IMR-90 (cell line): ENCODE measurements at regions not wholly inside any gene's neighbourhood (a gene's known extent, or its start where the extent isn't known, plus 50 kb on each side); places are given as distances from the start of the nearest gene placed in this dataset.

Experiments used
- ATAC-seq: fragments of 200-7000 bp; cut with Tn5 transposase; 2 replicates; pipeline ENCODE4 v1.9.1; 2020; ENCODE audit warnings: low read depth, mild to moderate bottlenecking, moderate library complexity
- BruUV-seq: library from RNA; stranded (reverse); fragments of 400-500 nt; replicated peaks from 2 replicates; lab custom pipeline; 2021; lab: Mats Ljungman, UMichigan
- CTCF ChIA-PET: fragments of 300-600 bp; formaldehyde crosslinking; extraction: SDS; loops from one replicate; lab custom pipeline; 2021; ENCODE audit warnings: antibody characterized with exemption; lab: Yijun Ruan, JAX
- POLR2A ChIA-PET: fragments of 300-600 bp; sonication (Branson Sonifier 250); formaldehyde crosslinking; loops from one replicate; lab custom pipeline; 2022; ENCODE audit warnings: antibody characterized with exemption; ENCODE audit not compliant: unreplicated experiment; lab: Charles Lee
- DNase-seq: peaks from one replicate; pipeline ENCODE4 v3.0.0; 2013
- H2AFZ ChIP-seq: replicated peaks from 2 replicates; pipeline ENCODE3; 2013; ENCODE audit warnings: low read length, mild to moderate bottlenecking; ENCODE audit not compliant: poor library complexity
- H2AK5ac ChIP-seq: 2 replicates; pipeline ENCODE4 v1.6.1; 2013; ENCODE audit warnings: low read depth, low read length, inconsistent platforms
- H2AK9ac ChIP-seq: replicated peaks from 2 replicates; pipeline ENCODE3; 2013; ENCODE audit warnings: mild to moderate bottlenecking, low read depth, low read length, moderate library complexity; ENCODE audit not compliant: poor library complexity
- H2BK120ac ChIP-seq: 2 replicates; pipeline ENCODE4 v1.6.1; 2013; ENCODE audit warnings: low read depth, low read length, inconsistent platforms
- H2BK15ac ChIP-seq: 3 replicates; pipeline ENCODE4 v1.6.1; 2013; ENCODE audit warnings: low read depth, low read length, inconsistent platforms
- H2BK20ac ChIP-seq: 2 replicates; pipeline ENCODE4 v1.6.1; 2013; ENCODE audit warnings: low read depth, mild to moderate bottlenecking, inconsistent platforms, low read length, moderate library complexity
- H2BK5ac ChIP-seq: 2 replicates; pipeline ENCODE4 v1.6.1; 2013; ENCODE audit warnings: mild to moderate bottlenecking, low read depth, low read length, inconsistent platforms; ENCODE audit not compliant: poor library complexity, severe bottlenecking
- H3K14ac ChIP-seq: replicated peaks from 2 replicates; pipeline ENCODE4 v1.6.1; 2013; ENCODE audit warnings: low read depth, low read length, inconsistent platforms
- H3K18ac ChIP-seq: 2 replicates; pipeline ENCODE4 v1.6.1; 2013; ENCODE audit warnings: low read depth, low read length, control low read depth
- H3K23ac ChIP-seq: 2 replicates; pipeline ENCODE4 v1.6.1; 2013; ENCODE audit warnings: low read depth, low read length, inconsistent platforms
- H3K27ac ChIP-seq: 2 replicates; pipeline ENCODE4 v1.5.1; 2013; ENCODE audit warnings: mild to moderate bottlenecking, control low read depth, low read length; ENCODE audit not compliant: insufficient read depth
- H3K27me3 ChIP-seq: 2 replicates; pipeline ENCODE4 v1.6.1; 2013; ENCODE audit warnings: low read length; ENCODE audit not compliant: control insufficient read depth, insufficient read depth
- H3K36me3 ChIP-seq: 2 replicates; pipeline ENCODE4 v1.6.1; 2013; ENCODE audit warnings: low read length, mixed read lengths; ENCODE audit not compliant: control insufficient read depth, insufficient read depth
- H3K4ac ChIP-seq: 2 replicates; pipeline ENCODE4 v1.6.1; 2013; ENCODE audit warnings: low read depth, low read length, inconsistent platforms
- H3K4me1 ChIP-seq: 2 replicates; pipeline ENCODE4 v1.6.1; 2013; ENCODE audit warnings: low read length, mixed read lengths; ENCODE audit not compliant: control insufficient read depth, insufficient read depth
- H3K4me2 ChIP-seq: 2 replicates; pipeline ENCODE4 v1.6.1; 2013; ENCODE audit warnings: low read depth, mild to moderate bottlenecking, control low read depth, low read length, moderate library complexity
- H3K4me3 ChIP-seq: 2 replicates; pipeline ENCODE4 v1.5.1; 2013; ENCODE audit warnings: low read depth, mild to moderate bottlenecking, control low read depth, low read length, moderate library complexity; ENCODE audit not compliant: insufficient read depth
- H3K56ac ChIP-seq: 2 replicates; pipeline ENCODE4 v1.6.1; 2013; ENCODE audit warnings: low read length, inconsistent platforms; ENCODE audit not compliant: insufficient read depth; ENCODE audit errors: extremely low read depth
- H3K79me1 ChIP-seq, 2 experiments: 2 replicates each; pipeline ENCODE4 v1.6.1; 2013; ENCODE audit warnings: low read length in 2 of 2, inconsistent platforms in 1 of 2, low read depth in 1 of 2
- H3K9ac ChIP-seq: 2 replicates; pipeline ENCODE4 v1.6.1; 2013; ENCODE audit warnings: low read depth, low read length, control low read depth
- H3K9me1 ChIP-seq: 2 replicates; pipeline ENCODE4 v1.6.1; 2013; ENCODE audit warnings: low read length, inconsistent platforms; ENCODE audit not compliant: insufficient read depth
- H3K9me3 ChIP-seq: 2 replicates; pipeline ENCODE4 v1.6.1; 2013; ENCODE audit warnings: low read length; ENCODE audit not compliant: control insufficient read depth, insufficient read depth
- H4K20me1 ChIP-seq: 2 replicates; pipeline ENCODE4 v1.6.1; 2013; ENCODE audit warnings: low read length, inconsistent platforms; ENCODE audit not compliant: insufficient read depth
- H4K5ac ChIP-seq: 2 replicates; pipeline ENCODE4 v1.6.1; 2013; ENCODE audit warnings: mild to moderate bottlenecking, low read depth, low read length, control low read depth
- H4K8ac ChIP-seq, 2 experiments: 2 replicates each; pipeline ENCODE4 v1.6.1; 2013; ENCODE audit warnings: low read depth in 2 of 2, low read length in 2 of 2, control low read depth in 1 of 2, inconsistent platforms in 1 of 2
- H4K91ac ChIP-seq: 2 replicates; pipeline ENCODE4 v1.6.1; 2013; ENCODE audit warnings: low read depth, low read length, inconsistent platforms; ENCODE audit not compliant: insufficient read depth
- BHLHE40 ChIP-seq: fragments of 150-350 bp; IDR thresholded peaks from 2 replicates; pipeline ENCODE4 v1.6.1; 2016; ENCODE audit warnings: mild to moderate bottlenecking, low read depth, low read length
- CEBPB ChIP-seq: IDR thresholded peaks from 2 replicates; pipeline ENCODE4 v1.6.1; 2012; ENCODE audit warnings: low read depth, low read length, improper control_type of control experiment
- CHD1 ChIP-seq: IDR thresholded peaks from 2 replicates; pipeline ENCODE4 v1.6.1; 2012; ENCODE audit warnings: low read depth, low read length, improper control_type of control experiment
- FOS ChIP-seq: fragments of 150-350 bp; IDR thresholded peaks from 2 replicates; pipeline ENCODE4 v1.6.1; 2016; ENCODE audit warnings: low read depth, low read length
- MAFK ChIP-seq: IDR thresholded peaks from 2 replicates; pipeline ENCODE4 v1.6.1; 2012; ENCODE audit warnings: low read depth, low read length, improper control_type of control experiment
- MAZ ChIP-seq: IDR thresholded peaks from 2 replicates; pipeline ENCODE4 v1.6.1; 2012; ENCODE audit warnings: low read depth, mild to moderate bottlenecking, low read length, improper control_type of control experiment, moderate library complexity, borderline replicate concordance
- MXI1 ChIP-seq: IDR thresholded peaks from 2 replicates; pipeline ENCODE4 v1.6.1; 2012; ENCODE audit warnings: low read depth, mild to moderate bottlenecking, low read length, moderate library complexity, borderline replicate concordance
- NFE2L2 ChIP-seq: fragments of 150-350 bp; IDR thresholded peaks from 2 replicates; pipeline ENCODE4 v1.6.1; 2016; ENCODE audit warnings: low read depth, mild to moderate bottlenecking, low read length
- RAD21 ChIP-seq: IDR thresholded peaks from 2 replicates; pipeline ENCODE4 v1.6.1; 2012; ENCODE audit warnings: low read length, improper control_type of control experiment
- RCOR1 ChIP-seq: IDR thresholded peaks from 2 replicates; pipeline ENCODE4 v1.6.1; 2012; ENCODE audit warnings: mild to moderate bottlenecking, low read length, improper control_type of control experiment; ENCODE audit not compliant: insufficient replicate concordance
- SMC3 ChIP-seq: fragments of 150-350 bp; IDR thresholded peaks from 2 replicates; pipeline ENCODE4 v1.6.1; 2016; ENCODE audit warnings: low read depth, mild to moderate bottlenecking, antibody characterized with exemption, low read length, moderate library complexity
- whole genome bisulfite sequencing, 2 experiments: methylation state at CpG; one replicate each; pipeline versions ENCODE4 v1.1.5 to v1.1.7; 2013; ENCODE audit warnings: missing lambda C conversion rate in 2 of 2; ENCODE audit not compliant: insufficient read length in 1 of 2; ENCODE audit errors: extremely low coverage in 2 of 2; 5-methylcytosine and 5-hydroxymethylcytosine counted together
- dilution Hi-C: fragments of 300-500 bp; cut with HindIII; formaldehyde crosslinking; loops from one replicate; pipeline ENCODE4 v1.14.3; 2018; ENCODE audit warnings: low sequenced_read_pairs; ENCODE audit not compliant: unreplicated experiment
- in situ Hi-C: fragments of 300-500 bp; cut with MboI; formaldehyde crosslinking; loops from 3 replicates; pipeline ENCODE4 v1.14.3; 2019; ENCODE audit warnings: low sequenced_read_pairs, inconsistent platforms, mixed read lengths
- intact Hi-C: fragments of 100-400 bp; cut with micrococcal nuclease; formaldehyde crosslinking; loops from 2 replicates; pipeline ENCODE4 v1.10.0; 2022
- TF ChIP-seq, protein P1 (sequence below): conservative IDR thresholded peaks from 2 replicates; pipeline ENCODE4 v1.5.1; 2012; ENCODE audit warnings: mild to moderate bottlenecking, low read depth, low read length, improper control_type of control experiment
- TF ChIP-seq, protein P2 (sequence below): fragments of 150-350 bp; IDR thresholded peaks from 2 replicates; pipeline ENCODE4 v1.6.1; 2017; ENCODE audit warnings: mild to moderate bottlenecking, antibody characterized with exemption, low read length, low read depth

DNA sequence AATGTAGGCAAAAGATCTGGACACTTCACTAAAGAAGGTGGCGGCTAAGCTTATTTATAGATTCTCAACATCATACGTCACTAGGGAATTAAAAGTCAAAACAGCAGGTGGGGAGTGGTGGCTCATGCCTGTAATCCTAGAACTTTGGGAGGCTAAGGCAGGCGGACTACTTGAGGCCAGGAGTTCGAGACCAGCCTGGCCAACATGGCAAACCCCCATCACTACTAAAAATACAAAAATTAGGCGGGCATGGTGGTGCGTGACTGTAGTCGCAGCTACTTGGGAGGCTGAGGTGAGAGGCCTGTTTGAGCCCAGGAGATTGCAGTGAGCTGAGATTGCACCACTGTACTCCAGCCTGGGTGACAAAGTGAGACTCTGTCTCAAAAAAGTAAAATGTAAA is 74.6 kb downstream of the GPX5 start:
- WGBS, 2 experiments, result no CpG with 5 or more reads among the region's 7 CpGs
- no peak overlapping the region for H3K4ac ChIP-seq
- H3K4me1 ChIP-seq, result no peaks in the 10 kb centered on the region
- no peak overlapping the region for H4K91ac ChIP-seq
- H3K56ac ChIP-seq, result no peak overlapping the region
- H3K4me2 ChIP-seq, result no peak overlapping the region
- H2BK5ac ChIP-seq, result no peak overlapping the region
- TF ChIP-seq, protein P1, sequence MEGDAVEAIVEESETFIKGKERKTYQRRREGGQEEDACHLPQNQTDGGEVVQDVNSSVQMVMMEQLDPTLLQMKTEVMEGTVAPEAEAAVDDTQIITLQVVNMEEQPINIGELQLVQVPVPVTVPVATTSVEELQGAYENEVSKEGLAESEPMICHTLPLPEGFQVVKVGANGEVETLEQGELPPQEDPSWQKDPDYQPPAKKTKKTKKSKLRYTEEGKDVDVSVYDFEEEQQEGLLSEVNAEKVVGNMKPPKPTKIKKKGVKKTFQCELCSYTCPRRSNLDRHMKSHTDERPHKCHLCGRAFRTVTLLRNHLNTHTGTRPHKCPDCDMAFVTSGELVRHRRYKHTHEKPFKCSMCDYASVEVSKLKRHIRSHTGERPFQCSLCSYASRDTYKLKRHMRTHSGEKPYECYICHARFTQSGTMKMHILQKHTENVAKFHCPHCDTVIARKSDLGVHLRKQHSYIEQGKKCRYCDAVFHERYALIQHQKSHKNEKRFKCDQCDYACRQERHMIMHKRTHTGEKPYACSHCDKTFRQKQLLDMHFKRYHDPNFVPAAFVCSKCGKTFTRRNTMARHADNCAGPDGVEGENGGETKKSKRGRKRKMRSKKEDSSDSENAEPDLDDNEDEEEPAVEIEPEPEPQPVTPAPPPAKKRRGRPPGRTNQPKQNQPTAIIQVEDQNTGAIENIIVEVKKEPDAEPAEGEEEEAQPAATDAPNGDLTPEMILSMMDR, result no peak
- no peak for TF ChIP-seq SMC3
- TF ChIP-seq CEBPB, result no peak
- no peak for TF ChIP-seq MAZ
- TF ChIP-seq NFE2L2, result no peak
- no peak for TF ChIP-seq RCOR1
- TF ChIP-seq FOS, result no peak
- TF ChIP-seq, protein P2, sequence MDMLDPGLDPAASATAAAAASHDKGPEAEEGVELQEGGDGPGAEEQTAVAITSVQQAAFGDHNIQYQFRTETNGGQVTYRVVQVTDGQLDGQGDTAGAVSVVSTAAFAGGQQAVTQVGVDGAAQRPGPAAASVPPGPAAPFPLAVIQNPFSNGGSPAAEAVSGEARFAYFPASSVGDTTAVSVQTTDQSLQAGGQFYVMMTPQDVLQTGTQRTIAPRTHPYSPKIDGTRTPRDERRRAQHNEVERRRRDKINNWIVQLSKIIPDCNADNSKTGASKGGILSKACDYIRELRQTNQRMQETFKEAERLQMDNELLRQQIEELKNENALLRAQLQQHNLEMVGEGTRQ, result no peak
- TF ChIP-seq MAFK, result no peak
- TF ChIP-seq MXI1, result no peak
- no peak for TF ChIP-seq CHD1
- no peak for TF ChIP-seq BHLHE40
- TF ChIP-seq RAD21, result no peak
- H3K14ac ChIP-seq, result no peak overlapping the region
- intact Hi-C loops (no loop called here), in situ Hi-C loops (no loop called here), dilution Hi-C loops (no loop called here)
- POLR2A ChIA-PET, result no interaction called here
- ATAC-seq, result no peak
- no peaks in the 10 kb centered on the region for H3K36me3 ChIP-seq
- H2AFZ ChIP-seq, result no peak overlapping the region
- no peaks in the 10 kb centered on the region for H3K79me1 ChIP-seq
- no TSS peak for BruUV-seq
- no peak overlapping the region for H3K9ac ChIP-seq
- no peak overlapping the region for H2AK5ac ChIP-seq
- H3K27me3 ChIP-seq, result no peaks in the 10 kb centered on the region
- H3K9me1 ChIP-seq, result no peaks in the 10 kb centered on the region
- H3K4me3 ChIP-seq, result no peak overlapping the region
- no peak overlapping the region for H2AK9ac ChIP-seq
- H4K5ac ChIP-seq, result no peak overlapping the region
- H2BK20ac ChIP-seq, result no peak overlapping the region
- CTCF ChIA-PET, result no interaction called here
- no peak overlapping the region for H2BK120ac ChIP-seq
- no peak overlapping the region for H4K8ac ChIP-seq
- H3K18ac ChIP-seq, result no peak overlapping the region
- H3K23ac ChIP-seq, result no peak overlapping the region
- DNase-seq, result no peak
- no peak overlapping the region for H3K27ac ChIP-seq
- no peak overlapping the region for H2BK15ac ChIP-seq
- H4K20me1 ChIP-seq, result no peaks in the 10 kb centered on the region
- H3K9me3 ChIP-seq, result no peaks in the 10 kb centered on the region
